ENCODE measurements at regions not wholly inside any gene's neighbourhood (a gene's known extent, or its start where the extent isn't known, plus 50 kb on each side); places are given as distances from the start of the nearest gene placed in this dataset.

GRCh38 chr19:28823338-28823961 is 389.5 kb downstream of the UQCRFS1 start:
- H3K36me3 Mint-ChIP-seq, result no peaks in the 10 kb centered on the region
- no peak for DNase-seq
- CTCF ChIA-PET, result no interaction called here

GRCh38 chr19:28820289-28820688 is 392.7 kb downstream of the UQCRFS1 start:
- ATAC-seq (replicated peaks in 1 of 4), result no peak
- Mint-ChIP-seq H3K4me1 (no peaks in the 10 kb centered on the region), H3K4me3 (no peak overlapping the region), H3K27me3 (peaks cover 4 to 9% of the 10 kb centered on the region in 2 donors), H3K9me3 (peaks cover 6 to 12% (median 7%) of the 10 kb centered on the region in 3 donors), H3K27ac (no peak overlapping the region), H3K36me3 (no peaks in the 10 kb centered on the region)
- DNase-seq, result no peak
- WGBS (ENCODE audit: insufficient coverage), result no CpG with 5 or more reads among the region's 2 CpGs
- Histone ChIP-seq H3K27me3 (replicated peaks in 1 of 2; ENCODE audit: control insufficient read depth in 2 of 2, extremely low read depth in 1 of 2, insufficient read depth in 2 of 2, low read length in 1 of 2) (peaks cover 0 to 5% of the 10 kb centered on the region in 2 experiments), H3K36me3 (ENCODE audit: control insufficient read depth in 2 of 2, extremely low read depth in 1 of 2, insufficient read depth in 1 of 2, low read length in 1 of 2) (no peaks in the 10 kb centered on the region), H3K27ac (ENCODE audit: low read length) (no peak overlapping the region), H3K9me3 (no peaks in the 10 kb centered on the region), H3K4me3 (ENCODE audit: control insufficient read depth in 1 of 2, extremely low read depth in 1 of 2, low read length in 1 of 2) (no peak overlapping the region), H3K4me1 (ENCODE audit: control insufficient read depth in 1 of 2, extremely low read depth in 1 of 2, insufficient read depth in 2 of 2, low read length in 2 of 2) (no peaks in the 10 kb centered on the region)
- ChIA-PET POLR2A (no interaction called here), CTCF (no interaction called here)

More at GRCh38 chr19:28823338-28823961, 389.5 kb downstream of the UQCRFS1 start:
- Histone ChIP-seq H3K36me3 (ENCODE audit: control insufficient read depth in 2 of 2, extremely low read depth in 1 of 2, insufficient read depth in 1 of 2, low read length in 1 of 2) (no peaks in the 10 kb centered on the region), H3K4me1 (ENCODE audit: control insufficient read depth in 1 of 2, extremely low read depth in 1 of 2, insufficient read depth in 2 of 2, low read length in 2 of 2) (no peaks in the 10 kb centered on the region), H3K9me3 (no peaks in the 10 kb centered on the region), H3K27me3 (replicated peaks in 1 of 2; ENCODE audit: control insufficient read depth in 2 of 2, extremely low read depth in 1 of 2, insufficient read depth in 2 of 2, low read length in 1 of 2) (peaks cover 0 to 8% of the 10 kb centered on the region in 2 experiments), H3K27ac (ENCODE audit: low read length) (no peak overlapping the region), H3K4me3 (ENCODE audit: control insufficient read depth in 1 of 2, extremely low read depth in 1 of 2, low read length in 1 of 2) (no peak overlapping the region)
- POLR2A ChIA-PET, result no interaction called here
- peaks cover 0 to 2% (median 0%) of the 10 kb centered on the region in 3 donors for H3K9me3 Mint-ChIP-seq
- ATAC-seq (replicated peaks in 1 of 4), result no peak
- H3K27ac Mint-ChIP-seq, result no peak overlapping the region
- no peaks in the 10 kb centered on the region for H3K4me1 Mint-ChIP-seq
- 65% methylated on average over 5 of the region's 11 CpGs for WGBS (ENCODE audit: insufficient coverage)
- H3K27me3 Mint-ChIP-seq, result peaks cover 4 to 5% of the 10 kb centered on the region in 2 donors
- no peak overlapping the region for H3K4me3 Mint-ChIP-seq

- Histone ChIP-seq H3K4me3 (ENCODE audit: control insufficient read depth in 1 of 2, extremely low read depth in 1 of 2, low read length in 1 of 2) (no peak overlapping the region), H3K36me3 (ENCODE audit: control insufficient read depth in 2 of 2, extremely low read depth in 1 of 2, insufficient read depth in 1 of 2, low read length in 1 of 2) (no peaks in the 10 kb centered on the region), H3K9me3 (no peaks in the 10 kb centered on the region), H3K27me3 (replicated peaks in 1 of 2; ENCODE audit: control insufficient read depth in 2 of 2, extremely low read depth in 1 of 2, insufficient read depth in 2 of 2, low read length in 1 of 2) (peaks cover 0 to 4% of the 10 kb centered on the region in 2 experiments), H3K4me1 (ENCODE audit: control insufficient read depth in 1 of 2, extremely low read depth in 1 of 2, insufficient read depth in 2 of 2, low read length in 2 of 2) (no peaks in the 10 kb centered on the region), H3K27ac (ENCODE audit: low read length) (no peak overlapping the region)
- CTCF ChIA-PET, result no interaction called here
- H3K9me3 Mint-ChIP-seq, result peaks cover 5 to 12% (median 7%) of the 10 kb centered on the region in 3 donors
- no peak overlapping the region for H3K4me3 Mint-ChIP-seq
- H3K27ac Mint-ChIP-seq, result no peak overlapping the region
- peaks cover 0 to 4% of the 10 kb centered on the region in 2 donors for H3K27me3 Mint-ChIP-seq
- ATAC-seq (replicated peaks in 1 of 4) (no peak), DNase-seq (no peak)
- WGBS (ENCODE audit: insufficient coverage), result 72% methylated on average over 2 of the region's 2 CpGs
- no peaks in the 10 kb centered on the region for H3K4me1 Mint-ChIP-seq
- H3K36me3 Mint-ChIP-seq, result no peaks in the 10 kb centered on the region
- POLR2A ChIA-PET, result no interaction called here
Observed at GRCh38 chr19:28815257-28815656, 397.7 kb downstream of the UQCRFS1 start.

DNA sequence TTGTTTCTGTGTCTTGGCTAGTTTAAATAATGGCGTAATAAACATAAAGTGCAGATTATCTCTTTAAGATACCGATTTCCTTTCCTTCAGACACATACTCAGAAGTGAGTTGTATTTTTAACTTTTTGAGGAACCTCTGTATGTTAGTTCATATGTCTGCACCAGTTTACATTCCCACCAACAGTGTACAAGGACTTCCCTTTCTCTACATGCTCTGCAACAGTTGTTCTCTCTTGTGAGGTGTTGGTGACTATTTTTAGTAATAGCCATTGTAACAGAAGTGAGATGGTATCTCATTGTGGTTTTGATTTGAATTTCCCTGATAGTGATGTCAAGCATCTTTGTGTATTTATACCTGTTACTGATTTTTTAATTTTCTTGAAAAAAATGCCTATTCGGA is 418.6 kb downstream of the UQCRFS1 start:
- no peak for DNase-seq
- Histone ChIP-seq H3K27me3 (replicated peaks in 1 of 2; ENCODE audit: control insufficient read depth in 2 of 2, extremely low read depth in 1 of 2, insufficient read depth in 2 of 2, low read length in 1 of 2) (peaks cover 9 to 14% of the 10 kb centered on the region in 2 experiments), H3K4me1 (ENCODE audit: control insufficient read depth in 1 of 2, extremely low read depth in 1 of 2, insufficient read depth in 2 of 2, low read length in 2 of 2) (no peaks in the 10 kb centered on the region), H3K4me3 (ENCODE audit: control insufficient read depth in 1 of 2, extremely low read depth in 1 of 2, low read length in 1 of 2) (peak overlapping the region in 1 of 2 donors; percentile 44), H3K36me3 (ENCODE audit: control insufficient read depth in 2 of 2, extremely low read depth in 1 of 2, insufficient read depth in 1 of 2, low read length in 1 of 2) (no peaks in the 10 kb centered on the region), H3K9me3 (no peaks in the 10 kb centered on the region), H3K27ac (ENCODE audit: low read length) (no peak overlapping the region)
- ChIA-PET CTCF (no interaction called here), POLR2A (no interaction called here)
- Mint-ChIP-seq H3K9me3 (peaks cover 9 to 22% (median 16%) of the 10 kb centered on the region in 3 donors), H3K27ac (no peak overlapping the region), H3K4me3 (peak overlapping the region in 1 of 3 donors; percentile 17), H3K27me3 (peaks cover 34 to 52% of the 10 kb centered on the region in 2 donors), H3K36me3 (no peaks in the 10 kb centered on the region), H3K4me1 (peaks cover 0 to 8% (median 7%) of the 10 kb centered on the region in 3 donors)
- WGBS (ENCODE audit: insufficient coverage), result no CpG with 5 or more reads among the region's 3 CpGs
- ATAC-seq (replicated peaks in 1 of 4), result no peak

GRCh38 chr19:28793391-28794168 is 419.4 kb downstream of the UQCRFS1 start:
- whole genome bisulfite sequencing (ENCODE audit: insufficient coverage), result 9% methylated on average over 96 of the region's 97 CpGs
- Histone ChIP-seq H3K4me1 (ENCODE audit: control insufficient read depth in 1 of 2, extremely low read depth in 1 of 2, insufficient read depth in 2 of 2, low read length in 2 of 2) (no peaks in the 10 kb centered on the region), H3K4me3 (ENCODE audit: control insufficient read depth in 1 of 2, extremely low read depth in 1 of 2, low read length in 1 of 2) (peak overlapping the region in 1 of 2 donors; percentile 44), H3K9me3 (no peaks in the 10 kb centered on the region), H3K27ac (ENCODE audit: low read length) (no peak overlapping the region), H3K27me3 (replicated peaks in 1 of 2; ENCODE audit: control insufficient read depth in 2 of 2, extremely low read depth in 1 of 2, insufficient read depth in 2 of 2, low read length in 1 of 2) (peaks cover 9 to 14% of the 10 kb centered on the region in 2 experiments), H3K36me3 (ENCODE audit: control insufficient read depth in 2 of 2, extremely low read depth in 1 of 2, insufficient read depth in 1 of 2, low read length in 1 of 2) (no peaks in the 10 kb centered on the region)
- Mint-ChIP-seq H3K27ac (no peak overlapping the region), H3K4me3 (no peak overlapping the region), H3K9me3 (peaks cover 5 to 15% (median 9%) of the 10 kb centered on the region in 3 donors), H3K36me3 (no peaks in the 10 kb centered on the region), H3K4me1 (peaks cover 0 to 8% (median 7%) of the 10 kb centered on the region in 3 donors), H3K27me3 (peaks cover 30 to 46% of the 10 kb centered on the region in 2 donors)
- CTCF ChIA-PET, result no interaction called here
- ATAC-seq (replicated peaks in 1 of 4) (no peak), DNase-seq (no peak)
- POLR2A ChIA-PET, result no interaction called here

DNA sequence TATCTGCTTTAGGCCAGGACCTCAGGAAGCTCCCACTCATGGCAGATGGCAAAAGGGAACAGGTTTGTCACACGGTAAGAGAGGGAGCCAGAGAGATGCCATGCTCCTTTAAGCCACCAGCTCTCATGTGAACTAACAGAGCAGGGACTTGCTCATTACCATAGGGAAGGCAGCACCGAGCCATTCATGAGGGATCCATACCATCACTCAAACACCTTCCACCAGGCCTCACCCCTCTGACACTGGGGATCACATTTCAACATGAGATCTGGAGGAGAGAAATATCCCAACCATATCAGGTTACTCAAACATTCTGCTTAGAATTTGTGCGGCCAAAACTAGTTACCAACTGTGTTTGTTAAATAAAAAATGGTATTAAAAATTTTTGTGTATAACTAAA is 427.0 kb downstream of the UQCRFS1 start:
- H3K36me3 Mint-ChIP-seq, result no peaks in the 10 kb centered on the region
- CTCF ChIA-PET, result no interaction called here

More for the DNA sequence above, 427.0 kb downstream of the UQCRFS1 start:
- no peaks in the 10 kb centered on the region for H3K4me1 ChIP-seq (ENCODE audit: control insufficient read depth in 1 of 2, extremely low read depth in 1 of 2, insufficient read depth in 2 of 2, low read length in 2 of 2)
- no peak for ATAC-seq (replicated peaks in 1 of 4)
- POLR2A ChIA-PET, result no interaction called here
- no peaks in the 10 kb centered on the region for H3K9me3 ChIP-seq
- WGBS (ENCODE audit: insufficient coverage), result no CpG with 5 or more reads among the region's 3 CpGs
- DNase-seq, result no peak
- H3K4me3 ChIP-seq (ENCODE audit: control insufficient read depth in 1 of 2, extremely low read depth in 1 of 2, low read length in 1 of 2), result no peak overlapping the region
- no peak overlapping the region for H3K27ac ChIP-seq (ENCODE audit: low read length)
- peaks cover 19 to 24% (median 20%) of the 10 kb centered on the region in 3 donors for H3K9me3 Mint-ChIP-seq
- H3K27me3 Mint-ChIP-seq, result peaks cover 0 to 1% of the 10 kb centered on the region in 2 donors
- H3K27ac Mint-ChIP-seq, result no peak overlapping the region
- no peaks in the 10 kb centered on the region for H3K4me1 Mint-ChIP-seq
- H3K4me3 Mint-ChIP-seq, result no peak overlapping the region
- H3K27me3 ChIP-seq (replicated peaks in 1 of 2; ENCODE audit: control insufficient read depth in 2 of 2, extremely low read depth in 1 of 2, insufficient read depth in 2 of 2, low read length in 1 of 2), result no peaks in the 10 kb centered on the region
- no peaks in the 10 kb centered on the region for H3K36me3 ChIP-seq (ENCODE audit: control insufficient read depth in 2 of 2, extremely low read depth in 1 of 2, insufficient read depth in 1 of 2, low read length in 1 of 2)
